Stromal cell of bone marrow (primary cell): ENCODE measurements at regions not wholly inside any gene's neighbourhood (a gene's known extent, or its start where the extent isn't known, plus 50 kb on each side); places are given as distances from the start of the nearest gene placed in this dataset.
A peak's percentile ranks its signal among the peaks of the same experiment; 100 is the strongest.

Source experiments
- DNase-seq: peaks from one replicate; pipeline ENCODE4 v3.0.0-alpha.2; 2012; ENCODE audit warnings: low read depth

GRCh38 chr14:36245223-36245622 lies 68.7 kb upstream of the PTCSC3 start:
- DNase-seq: no peak

- DNase-seq: no peak
Observed at GRCh38 chr14:36243183-36243582, 66.7 kb upstream of the PTCSC3 start.

- DNase-seq: no peak
Observed at GRCh38 chr14:36241183-36241582, 64.7 kb upstream of the PTCSC3 start.

GRCh38 chr14:36238666-36239363 lies 62.3 kb upstream of the PTCSC3 start:
- DNase-seq: peak; percentile 84

- no peak for DNase-seq
Observed at GRCh38 chr14:36233217-36233616, 56.7 kb upstream of the PTCSC3 start.

- no peak for DNase-seq
Observed at GRCh38 chr14:36229262-36229661, 52.7 kb upstream of the PTCSC3 start.

DNA sequence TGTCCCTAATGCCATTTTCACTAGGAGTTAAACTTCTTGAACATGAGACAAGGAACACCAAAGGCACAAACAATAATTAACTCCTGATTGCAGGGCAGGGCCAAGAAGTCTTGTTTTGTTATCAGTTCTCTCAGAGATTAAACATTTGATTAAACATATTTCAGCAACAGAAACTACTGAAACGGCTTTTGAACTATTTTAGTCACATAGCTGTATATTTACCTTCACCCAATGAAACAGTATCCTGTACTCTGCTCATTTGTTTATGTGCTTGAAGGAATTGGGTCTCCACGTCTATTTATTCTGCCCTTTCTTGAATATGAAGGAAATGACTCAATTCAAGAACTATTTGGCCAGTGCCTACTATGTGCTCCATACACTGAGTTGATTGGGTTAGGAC lies 51.3 kb upstream of the PTCSC3 start:
- DNase-seq: no peak

DNA sequence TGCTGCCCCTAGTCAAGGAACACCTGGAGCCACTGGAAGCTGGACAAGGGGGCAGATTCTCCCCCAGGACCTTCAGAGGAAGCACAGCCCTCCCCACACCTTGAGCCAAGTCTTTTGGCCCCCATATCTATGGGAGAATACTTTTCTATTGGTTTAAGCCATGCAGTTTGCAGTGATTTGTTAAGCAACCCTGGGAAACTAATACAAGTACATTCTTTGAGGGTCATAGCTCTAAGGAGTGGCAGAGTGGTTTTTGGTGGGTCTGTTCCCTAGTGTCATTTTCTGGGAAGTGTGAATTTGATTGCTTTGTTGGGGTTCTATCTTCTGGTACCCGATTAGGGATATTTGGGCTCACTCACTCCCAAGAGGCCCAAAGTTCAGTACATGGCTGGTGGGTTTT lies 50.8 kb upstream of the PTCSC3 start:
- DNase-seq: no peak
